Breast epithelium (tissue), 4 donors: ENCODE measurements at regions not wholly inside any gene's neighbourhood (a gene's known extent, or its start where the extent isn't known, plus 50 kb on each side); places are given as distances from the start of the nearest gene placed in this dataset.

Source experiments
- DNase-seq, 2 donors: peaks; one replicate each; pipeline ENCODE4 v3.0.0-alpha.2; 2019; ENCODE audit warnings: low spot score in 2 of 2
- H3K27ac ChIP-seq, 2 donors: fragments of 200-600 bp; sonication (generic) in 1 of 2; one replicate each; pipeline ENCODE4 v1.5.1; 2016 to 2019; ENCODE audit warnings: mild to moderate bottlenecking in 1 of 2
- H3K27me3 ChIP-seq, 2 donors: fragments of 200-600 bp; sonication (generic) in 1 of 2; one replicate each; pipeline versions ENCODE4 v1.5.1 to v1.6.0; 2017 to 2019; ENCODE audit warnings: control low read depth in 1 of 2, mild to moderate bottlenecking in 1 of 2
- H3K36me3 ChIP-seq: fragments of 200-600 bp; one replicate; pipeline ENCODE4 v1.5.1; 2019
- H3K4me1 ChIP-seq, 2 donors: fragments of 200-600 bp; sonication (generic); one replicate each; pipeline ENCODE4 v1.5.1; 2016 to 2019; ENCODE audit warnings: control low read depth in 1 of 2
- H3K4me3 ChIP-seq, 3 donors: fragments of 200-600 bp; sonication (generic); 1 replicate in 2 of 3; 2 replicates in 1 of 3; pipeline ENCODE4 v1.5.1; 2016 to 2019; ENCODE audit warnings: mild to moderate bottlenecking in 3 of 3, moderate library complexity in 2 of 3
- H3K9me3 ChIP-seq, 2 donors: fragments of 200-600 bp; sonication (generic) in 1 of 2; one replicate each; pipeline ENCODE4 v1.5.1; 2016 to 2019; ENCODE audit warnings: control low read depth in 1 of 2
- CTCF ChIP-seq, 3 donors: fragments of 450-650 bp; IDR thresholded peaks; one replicate each; pipeline ENCODE4 v1.5.1; 2016 to 2017; ENCODE audit warnings: antibody characterized with exemption in 3 of 3, mild to moderate bottlenecking in 3 of 3, moderate library complexity in 3 of 3
- POLR2A ChIP-seq: fragments of 450-650 bp; IDR thresholded peaks from one replicate; pipeline ENCODE4 v1.6.1; 2016; ENCODE audit warnings: antibody characterized with exemption, mild to moderate bottlenecking, moderate library complexity
- POLR2AphosphoS5 ChIP-seq, 3 donors: sonication (generic); formaldehyde crosslinking; IDR thresholded peaks; one replicate each; pipeline ENCODE4 v1.6.1; 2017; ENCODE audit warnings: antibody characterized with exemption in 3 of 3
- intact Hi-C: fragments of 100-400 bp; cut with DNase I; formaldehyde crosslinking; loops from one replicate; pipeline ENCODE4 v1.15.1; 2023; ENCODE audit warnings: low total_unique reads

GRCh38 chr2:208982831-208983230 is 441.0 kb upstream of the MAP2 start:
- intact Hi-C loops: no loop called here
- DNase-seq: no peak
- Histone ChIP-seq H3K4me3 (no peak overlapping the region), H3K4me1 (no peaks in the 10 kb centered on the region), H3K27me3 (no peaks in the 10 kb centered on the region), H3K27ac (no peak overlapping the region), H3K36me3 (no peaks in the 10 kb centered on the region), H3K9me3 (no peaks in the 10 kb centered on the region)
- TF ChIP-seq POLR2A: no peak

- TF ChIP-seq POLR2A: no peak
- TF ChIP-seq CTCF (IDR thresholded peaks at IDR 0.05): no peak
- no peak for TF ChIP-seq POLR2AphosphoS5 (IDR thresholded peaks at IDR 0.05)
- Histone ChIP-seq H3K36me3 (no peaks in the 10 kb centered on the region), H3K4me1 (no peaks in the 10 kb centered on the region), H3K4me3 (no peak overlapping the region), H3K27me3 (no peaks in the 10 kb centered on the region), H3K27ac (no peak overlapping the region), H3K9me3 (no peaks in the 10 kb centered on the region)
- DNase-seq: no peak
- intact Hi-C loops: no loop called here
Measured at GRCh38 chr2:208983486-208983885, 440.4 kb upstream of the MAP2 start.

GRCh38 chr2:208984376-208985090 is 439.3 kb upstream of the MAP2 start:
- TF ChIP-seq POLR2AphosphoS5 (IDR thresholded peaks at IDR 0.05): no peak
- no peak for TF ChIP-seq POLR2A
- no peak for TF ChIP-seq CTCF (IDR thresholded peaks at IDR 0.05)
- Histone ChIP-seq H3K36me3 (no peaks in the 10 kb centered on the region), H3K4me3 (no peak overlapping the region), H3K4me1 (no peaks in the 10 kb centered on the region), H3K27me3 (no peaks in the 10 kb centered on the region), H3K27ac (no peak overlapping the region), H3K9me3 (no peaks in the 10 kb centered on the region)
- DNase-seq: no peak
- intact Hi-C loops: no loop called here

- TF ChIP-seq POLR2A: no peak
- TF ChIP-seq CTCF (IDR thresholded peaks at IDR 0.05): no peak
- no peak for TF ChIP-seq POLR2AphosphoS5 (IDR thresholded peaks at IDR 0.05)
Measured at GRCh38 chr2:208985644-208986043, 438.2 kb upstream of the MAP2 start.

GRCh38 chr2:208990716-208991115 is 433.1 kb upstream of the MAP2 start:
- Histone ChIP-seq H3K27me3 (no peaks in the 10 kb centered on the region), H3K9me3 (no peaks in the 10 kb centered on the region), H3K27ac (no peak overlapping the region), H3K4me3 (no peak overlapping the region), H3K4me1 (no peaks in the 10 kb centered on the region), H3K36me3 (no peaks in the 10 kb centered on the region)
- no peak for DNase-seq
- intact Hi-C loops: no loop called here
- TF ChIP-seq CTCF (IDR thresholded peaks at IDR 0.05) (no peak), POLR2A (no peak), POLR2AphosphoS5 (IDR thresholded peaks at IDR 0.05) (no peak)

More at GRCh38 chr2:208985644-208986043, 438.2 kb upstream of the MAP2 start:
- H3K27ac ChIP-seq: no peak overlapping the region
- H3K36me3 ChIP-seq: no peaks in the 10 kb centered on the region
- intact Hi-C loops: no loop called here
- H3K4me1 ChIP-seq: no peaks in the 10 kb centered on the region
- H3K9me3 ChIP-seq: no peaks in the 10 kb centered on the region
- no peak overlapping the region for H3K4me3 ChIP-seq
- no peaks in the 10 kb centered on the region for H3K27me3 ChIP-seq
- DNase-seq: no peak
